Stimulated activated CD8-positive, alpha-beta memory T cell treated with anti-CD3 and anti-CD28 coated beads, Interleukin-15, amount 100 ng/mL, for 4 hours (primary cell): ENCODE measurements at regions not wholly inside any gene's neighbourhood (a gene's known extent, or its start where the extent isn't known, plus 50 kb on each side); places are given as distances from the start of the nearest gene placed in this dataset.
"Not testable (repeated sequence)": the region's sequence is repeated elsewhere in the genome, so short reads cannot be mapped to it uniquely, and the experiment has no call there.

ENCODE experiments used
- DNase-seq, 2 donors: peaks; one replicate each; pipeline ENCODE4 v3.0.0-alpha.2; 2020; ENCODE audit warnings: low read depth in 2 of 2

DNA sequence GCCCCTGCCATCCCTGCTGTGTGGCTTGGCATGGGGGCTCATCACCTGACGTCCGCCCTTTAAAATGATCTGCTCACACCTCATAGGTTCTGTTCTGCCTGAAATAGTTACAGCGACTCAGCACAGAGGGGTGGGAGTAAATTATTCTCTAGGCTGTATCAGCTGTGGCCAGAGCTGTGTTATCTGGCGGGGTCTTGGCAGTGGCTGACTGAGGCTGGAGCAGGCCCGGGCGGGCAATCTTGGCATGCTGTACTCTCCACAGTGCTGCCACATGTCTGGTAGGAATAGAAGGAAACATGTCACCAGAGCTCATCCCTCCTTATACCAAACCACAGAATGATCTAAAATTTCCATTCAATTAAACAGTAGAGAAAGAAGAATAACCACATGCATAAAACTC lies 499.9 kb upstream of the LMCD1 start:
- DNase-seq = no peak

DNA sequence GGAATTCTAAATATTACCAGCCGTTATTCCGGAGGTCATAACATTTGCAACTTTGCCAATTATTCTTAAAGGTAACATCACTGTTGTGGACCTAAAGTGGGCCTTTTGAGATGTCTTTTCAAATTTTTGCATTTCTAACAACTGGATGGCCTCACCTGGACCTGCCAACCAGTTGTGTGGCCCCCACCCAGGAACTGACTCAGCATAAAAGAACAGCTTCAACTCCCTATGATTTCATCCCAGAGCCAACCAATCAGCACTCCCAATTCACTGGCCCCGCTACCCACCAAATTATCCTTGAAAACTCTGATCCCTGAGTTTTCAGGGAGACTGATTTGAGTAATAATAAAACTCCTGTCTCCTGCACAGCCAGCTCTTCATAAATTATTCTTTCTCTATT lies 489.7 kb upstream of the LMCD1 start:
- no peak for DNase-seq

- no peak for DNase-seq
Observed at GRCh38 chr3:8020047-8020841, 481.4 kb upstream of the LMCD1 start.

- no peak for DNase-seq
Observed at GRCh38 chr3:8027954-8028353, 473.7 kb upstream of the LMCD1 start.

GRCh38 chr3:8050283-8050682 lies 451.3 kb upstream of the LMCD1 start:
- no peak for DNase-seq

DNA sequence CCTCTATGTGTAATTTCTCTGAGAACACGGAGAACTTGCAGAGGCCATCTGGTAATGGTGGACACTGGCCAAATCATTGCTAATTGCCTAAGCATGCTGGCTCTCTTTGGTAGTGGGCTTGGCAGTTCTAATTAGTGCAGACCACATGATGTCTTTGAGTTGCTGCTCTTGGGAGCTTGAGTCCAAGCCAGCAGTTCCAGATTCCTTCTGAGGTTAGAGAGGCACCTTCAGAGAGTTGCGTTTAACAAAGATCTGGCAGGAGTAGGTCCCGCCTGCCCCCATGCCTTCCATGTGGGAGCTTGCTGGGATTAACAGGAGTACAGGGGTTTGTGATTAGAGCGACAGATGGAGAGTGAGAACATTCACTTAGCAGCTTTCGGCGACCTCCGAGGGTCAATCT lies 449.0 kb upstream of the LMCD1 start:
- DNase-seq = no peak

GRCh38 chr3:8068135-8068534 lies 433.5 kb upstream of the LMCD1 start:
- not testable (repeated sequence) for DNase-seq

DNA sequence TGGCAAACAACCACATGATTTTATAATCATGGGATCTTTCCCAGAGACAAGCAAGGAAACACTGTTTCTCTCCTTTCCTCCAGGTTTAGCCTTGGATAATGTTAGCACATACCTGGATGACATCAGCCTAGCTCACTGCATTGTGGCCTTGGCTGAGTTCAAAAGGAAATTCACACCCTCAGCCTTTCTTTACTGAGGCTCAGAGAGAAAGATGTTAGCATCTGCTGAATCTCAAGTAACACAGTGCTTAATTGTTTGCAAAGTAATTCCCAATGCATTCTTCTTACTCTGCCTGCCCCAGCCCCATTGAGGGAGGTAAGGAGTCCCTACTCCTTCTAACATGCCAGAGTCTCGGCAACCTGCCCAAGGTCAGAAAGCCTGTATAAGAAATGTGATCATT lies 432.2 kb upstream of the LMCD1 start:
- DNase-seq = no peak

- no peak for DNase-seq
Observed at GRCh38 chr3:8070011-8070410, 431.6 kb upstream of the LMCD1 start.

GRCh38 chr3:8074740-8075139 lies 426.9 kb upstream of the LMCD1 start:
- DNase-seq = not testable (repeated sequence)

DNA sequence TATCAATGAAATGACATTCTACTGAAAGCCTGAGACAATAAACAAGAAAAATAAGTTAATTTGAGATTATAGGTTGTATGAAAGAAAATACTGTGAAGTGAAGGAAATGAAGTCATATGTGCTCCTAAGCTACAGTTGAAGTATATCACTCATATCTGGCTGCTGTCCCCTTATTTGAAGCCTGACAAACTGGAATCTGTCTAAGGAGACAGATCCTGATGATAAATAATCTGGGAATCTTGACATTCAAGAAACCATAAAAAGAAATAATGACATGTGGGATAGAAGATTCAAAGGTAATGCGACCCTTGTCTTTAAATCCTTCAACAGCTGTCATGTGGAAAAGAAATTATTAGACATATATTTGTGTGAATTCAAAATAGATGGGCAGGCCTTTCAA lies 424.5 kb upstream of the LMCD1 start:
- DNase-seq = no peak

DNA sequence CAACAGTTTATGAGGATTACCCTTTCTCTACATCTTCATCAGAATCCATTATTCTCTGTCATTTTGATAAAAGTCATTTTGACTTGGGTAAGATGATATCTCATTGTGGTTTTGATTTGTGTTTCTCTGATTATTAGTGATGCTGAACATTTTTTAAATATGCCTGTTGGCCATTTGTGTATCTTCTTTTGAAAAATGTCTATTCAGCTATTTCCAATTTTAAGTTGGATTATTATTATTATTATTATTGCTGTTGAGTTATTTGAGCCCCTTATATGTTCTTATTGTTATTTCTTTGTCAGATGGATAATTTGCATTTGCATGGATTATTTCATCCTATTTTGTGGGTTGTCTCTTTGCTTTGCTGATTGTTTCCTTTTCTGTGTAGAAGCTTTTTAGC lies 421.2 kb upstream of the LMCD1 start:
- DNase-seq = no peak

DNA sequence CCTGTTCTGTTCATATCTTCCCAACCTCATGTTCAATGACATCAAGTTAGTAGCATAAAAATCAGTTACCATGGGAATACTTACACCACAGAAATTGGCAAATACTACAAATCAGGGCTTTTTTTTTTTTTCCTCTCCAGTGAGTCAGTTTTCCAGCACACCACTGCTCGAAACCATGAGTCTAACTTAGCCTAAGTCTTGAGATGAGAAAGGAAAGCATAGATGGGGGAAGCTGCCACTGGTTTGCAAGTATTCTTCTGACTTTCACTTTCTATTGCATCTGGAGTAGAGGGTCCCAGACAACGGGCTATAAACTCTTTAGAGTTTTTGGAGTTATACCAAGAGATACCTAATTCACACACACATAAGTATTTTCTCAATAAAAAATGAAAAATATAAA lies 416.1 kb upstream of the LMCD1 start:
- no peak for DNase-seq

- no peak for DNase-seq
Observed at GRCh38 chr3:8087951-8088350, 413.7 kb upstream of the LMCD1 start.

GRCh38 chr3:8094415-8094814 lies 407.2 kb upstream of the LMCD1 start:
- no peak for DNase-seq

- no peak for DNase-seq
Observed at GRCh38 chr3:8095724-8096123, 405.9 kb upstream of the LMCD1 start.

GRCh38 chr3:8097690-8098089 lies 403.9 kb upstream of the LMCD1 start:
- no peak for DNase-seq

DNA sequence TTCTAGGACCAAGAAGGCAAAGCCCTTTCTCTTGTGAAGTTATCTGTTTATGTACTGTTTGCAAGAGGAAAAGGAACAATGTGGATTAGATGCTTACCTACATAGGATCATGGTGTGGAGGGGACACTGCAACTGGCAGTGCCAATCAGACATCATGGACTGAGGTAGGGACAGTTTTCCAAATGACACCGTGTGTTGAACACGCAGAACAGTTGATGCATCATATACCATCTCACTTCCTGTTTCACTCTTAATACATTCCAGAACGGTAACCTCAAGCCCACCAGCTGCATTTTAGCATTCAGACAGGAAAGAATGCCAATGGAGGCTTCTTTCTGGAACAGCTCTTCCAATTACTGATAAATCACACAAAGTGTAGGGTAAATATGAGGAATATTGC lies 397.7 kb upstream of the LMCD1 start:
- DNase-seq = no peak

- DNase-seq = no peak
Observed at GRCh38 chr3:8106921-8107320, 394.7 kb upstream of the LMCD1 start.

- DNase-seq = peak; percentile 0 to 43
Observed at GRCh38 chr3:8110966-8111798, 390.4 kb upstream of the LMCD1 start.

DNA sequence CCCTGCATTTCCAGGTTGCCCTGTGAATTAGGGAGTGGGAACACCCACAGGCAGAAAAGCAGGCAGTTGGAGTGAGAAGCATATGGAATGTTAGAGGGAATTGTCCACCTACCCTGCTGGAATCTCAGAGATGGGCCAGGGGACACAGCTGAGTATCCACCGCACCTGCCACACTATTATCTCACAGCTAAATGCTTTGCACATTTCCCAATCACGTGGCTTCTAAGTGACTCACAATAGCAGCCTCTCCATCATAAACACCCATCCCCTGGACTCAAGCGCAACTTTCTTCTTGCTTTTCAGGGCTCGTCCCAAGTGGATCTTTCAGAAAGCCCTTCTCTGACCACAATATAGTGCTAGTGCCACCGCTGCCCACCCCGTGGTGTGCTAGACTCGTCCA lies 389.0 kb upstream of the LMCD1 start:
- no peak for DNase-seq

DNA sequence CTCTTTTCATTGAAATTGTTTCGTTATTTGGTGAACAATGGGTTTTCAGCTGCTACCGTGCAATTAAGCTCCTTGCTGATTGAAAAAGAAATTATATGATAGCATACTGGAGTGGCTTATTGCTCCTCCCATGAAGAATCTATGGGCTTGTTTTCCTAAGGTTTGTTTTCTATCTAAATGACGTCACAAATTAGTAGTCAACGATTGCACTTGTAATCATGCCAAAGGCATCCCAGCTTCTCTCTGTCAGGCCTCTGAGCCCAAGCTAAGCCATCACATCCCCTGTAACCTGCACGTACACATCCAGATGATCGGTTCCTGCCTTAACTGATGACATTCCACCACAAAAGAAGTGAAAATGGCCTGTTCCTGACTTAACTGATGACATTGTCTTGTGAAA lies 388.0 kb upstream of the LMCD1 start:
- DNase-seq = no peak

- no peak for DNase-seq
Observed at GRCh38 chr3:8128686-8129085, 372.9 kb upstream of the LMCD1 start.
